Mesenteric fat pad (tissue), 1 donor: ENCODE measurements at regions not wholly inside any gene's neighbourhood (a gene's known extent, or its start where the extent isn't known, plus 50 kb on each side); places are given as distances from the start of the nearest gene placed in this dataset.

Experiments
- DNase-seq: peaks from one replicate; pipeline ENCODE4 v3.0.0-alpha.2; 2020; ENCODE audit warnings: low spot score
- donor health status: DM: yes; HTN: yes; CAD: no.

- DNase-seq = no peak
These were observed 163.2 kb upstream of the CSF3R start for GRCh38 chr1:36645867-36646266.

GRCh38 chr1:36644556-36644955 lies 161.8 kb upstream of the CSF3R start:
- DNase-seq = no peak

- DNase-seq = no peak
These were observed 160.9 kb upstream of the CSF3R start for GRCh38 chr1:36643371-36644270.

GRCh38 chr1:36642802-36643201 lies 160.1 kb upstream of the CSF3R start:
- DNase-seq = no peak

- DNase-seq = no peak
These were observed 159.1 kb upstream of the CSF3R start for GRCh38 chr1:36641776-36642175.

GRCh38 chr1:36639461-36639860 lies 156.7 kb upstream of the CSF3R start:
- DNase-seq = no peak

- no peak for DNase-seq
These were observed 155.6 kb upstream of the CSF3R start for GRCh38 chr1:36638268-36638667.

GRCh38 chr1:36636206-36636605 lies 153.5 kb upstream of the CSF3R start:
- DNase-seq = no peak

- DNase-seq = no peak
These were observed 152.6 kb upstream of the CSF3R start for GRCh38 chr1:36635284-36635683.

- no peak for DNase-seq
These were observed 146.1 kb upstream of the CSF3R start for GRCh38 chr1:36628804-36629203.

- no peak for DNase-seq
These were observed 143.7 kb upstream of the CSF3R start for GRCh38 chr1:36626435-36626834.

- DNase-seq = no peak
These were observed 143.2 kb upstream of the CSF3R start for GRCh38 chr1:36625935-36626310.

GRCh38 chr1:36625253-36625934 lies 142.7 kb upstream of the CSF3R start:
- no peak for DNase-seq

- no peak for DNase-seq
These were observed 141.8 kb upstream of the CSF3R start for GRCh38 chr1:36624466-36624865.

- DNase-seq = no peak
These were observed 140.3 kb upstream of the CSF3R start for GRCh38 chr1:36622741-36623648.

GRCh38 chr1:36621531-36621930 lies 138.8 kb upstream of the CSF3R start:
- no peak for DNase-seq

GRCh38 chr1:36620142-36620541 lies 137.4 kb upstream of the CSF3R start:
- DNase-seq = no peak

GRCh38 chr1:36614991-36615390 lies 132.3 kb upstream of the CSF3R start:
- DNase-seq = no peak

- DNase-seq = no peak
These were observed 131.9 kb upstream of the CSF3R start for GRCh38 chr1:36614571-36614970.

GRCh38 chr1:36613721-36614120 lies 131.0 kb upstream of the CSF3R start:
- DNase-seq = no peak

- no peak for DNase-seq
These were observed 130.2 kb upstream of the CSF3R start for GRCh38 chr1:36612881-36613280.

- no peak for DNase-seq
These were observed 129.4 kb upstream of the CSF3R start for GRCh38 chr1:36612121-36612520.
